NCI-H1105 (cell line): ENCODE measurements at regions not wholly inside any gene's neighbourhood (a gene's known extent, or its start where the extent isn't known, plus 50 kb on each side); places are given as distances from the start of the nearest gene placed in this dataset.

Experiments
- DNase-seq: peaks from one replicate; lab custom pipeline; 2025; lab: John Stamatoyannopoulos, UW

DNA sequence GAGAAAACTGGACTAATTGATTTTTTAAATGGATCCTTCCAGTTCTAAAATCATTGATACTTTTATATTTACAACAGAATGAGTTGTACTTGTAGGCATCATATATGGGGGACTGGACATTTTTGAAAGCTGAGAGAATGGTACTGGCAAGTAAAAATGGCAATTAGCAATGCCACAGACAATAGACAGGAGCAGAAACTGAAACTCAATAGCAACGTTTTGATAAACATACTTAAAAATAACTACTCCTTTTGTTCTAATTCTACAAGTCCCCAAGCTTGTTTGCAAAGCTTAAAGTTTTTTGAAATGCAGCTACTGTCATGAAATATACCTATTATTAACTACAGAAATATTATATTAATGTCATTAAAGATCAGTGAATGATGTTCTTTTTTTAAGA, 52.8 kb upstream of the FBXL7 start:
- DNase-seq, result no peak

GRCh38 chr5:15446552-15446951, 53.4 kb upstream of the FBXL7 start:
- DNase-seq, result no peak

- no peak for DNase-seq
Measured at GRCh38 chr5:15442193-15442570, 57.8 kb upstream of the FBXL7 start.

GRCh38 chr5:15441433-15442192, 58.4 kb upstream of the FBXL7 start:
- DNase-seq, result no peak

GRCh38 chr5:15440434-15440833, 59.5 kb upstream of the FBXL7 start:
- no peak for DNase-seq

GRCh38 chr5:15439801-15440200, 60.2 kb upstream of the FBXL7 start:
- no peak for DNase-seq

DNA sequence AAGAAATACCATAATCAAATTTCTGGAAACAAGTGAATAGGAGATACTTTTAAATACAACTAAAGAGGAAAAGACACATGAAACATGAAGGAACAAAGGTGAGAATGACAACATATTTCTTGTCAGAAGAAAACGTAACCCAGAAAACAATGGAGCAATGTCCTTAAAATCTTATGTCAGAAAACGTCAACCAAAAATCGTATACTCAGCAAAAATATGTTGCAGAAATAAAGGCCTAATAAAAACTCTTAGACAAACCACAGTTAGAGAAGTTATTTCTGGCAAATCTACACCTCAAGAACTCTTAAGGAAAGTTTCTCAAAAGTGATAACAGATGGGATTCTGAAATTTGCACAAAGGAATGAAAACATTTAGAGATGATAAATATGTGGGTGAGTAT, 66.3 kb upstream of the FBXL7 start:
- no peak for DNase-seq

DNA sequence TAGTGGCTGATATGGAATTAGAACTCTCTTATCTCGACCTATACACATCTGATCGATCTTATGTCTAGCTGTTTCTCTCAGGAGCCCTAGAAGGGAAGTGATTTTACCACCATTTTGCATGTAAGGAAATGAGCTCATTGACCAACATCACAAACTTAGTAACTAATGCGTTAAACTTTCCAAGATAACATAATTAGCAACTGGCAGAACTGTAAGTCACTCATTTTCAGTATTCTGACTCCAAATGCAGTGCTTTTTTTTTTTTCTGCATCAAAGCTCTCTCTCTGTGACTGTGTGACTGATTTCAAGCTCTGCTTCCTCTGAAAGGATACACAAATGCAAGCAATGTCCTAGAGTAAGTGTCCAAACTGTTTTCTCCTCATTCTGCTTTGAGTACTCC, 68.1 kb upstream of the FBXL7 start:
- no peak for DNase-seq

DNA sequence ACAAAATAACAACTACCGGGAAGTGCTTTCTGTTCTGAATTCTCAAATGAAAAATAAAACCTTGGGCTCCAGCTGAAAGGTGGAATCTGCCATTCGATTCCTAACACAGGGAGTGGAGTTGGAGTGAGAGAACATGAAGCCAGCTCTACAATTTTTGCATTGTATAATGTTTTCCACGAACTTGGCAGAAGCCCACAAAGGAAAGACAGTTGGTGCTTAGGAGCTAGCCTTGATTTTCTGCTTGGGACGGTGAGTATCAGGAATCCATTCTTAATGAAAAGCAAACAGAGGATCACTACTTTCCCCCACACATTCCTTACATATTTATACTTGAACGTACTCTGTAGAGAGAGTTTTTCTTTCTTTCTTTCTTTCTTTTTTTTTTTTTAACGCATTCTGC, 74.2 kb upstream of the FBXL7 start:
- no peak for DNase-seq

DNA sequence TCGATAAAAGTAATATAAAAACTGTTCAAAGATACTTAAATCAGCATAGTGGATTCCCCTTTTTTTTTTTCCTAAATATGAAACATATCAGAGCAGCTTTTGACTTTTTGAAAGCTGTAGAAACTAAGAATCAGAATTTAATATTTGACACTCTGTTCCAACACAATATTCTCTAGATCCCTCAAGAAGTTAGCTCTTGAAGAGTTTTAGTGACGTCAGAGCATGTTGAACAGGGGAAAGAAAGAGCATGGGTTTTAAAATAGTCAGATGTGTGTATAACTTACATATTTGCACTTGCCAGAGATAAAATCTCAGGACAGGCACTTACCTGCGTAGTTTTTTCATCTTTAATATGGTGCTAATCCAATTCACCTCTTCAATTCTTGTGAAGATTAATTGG, 75.2 kb upstream of the FBXL7 start:
- DNase-seq, result no peak

DNA sequence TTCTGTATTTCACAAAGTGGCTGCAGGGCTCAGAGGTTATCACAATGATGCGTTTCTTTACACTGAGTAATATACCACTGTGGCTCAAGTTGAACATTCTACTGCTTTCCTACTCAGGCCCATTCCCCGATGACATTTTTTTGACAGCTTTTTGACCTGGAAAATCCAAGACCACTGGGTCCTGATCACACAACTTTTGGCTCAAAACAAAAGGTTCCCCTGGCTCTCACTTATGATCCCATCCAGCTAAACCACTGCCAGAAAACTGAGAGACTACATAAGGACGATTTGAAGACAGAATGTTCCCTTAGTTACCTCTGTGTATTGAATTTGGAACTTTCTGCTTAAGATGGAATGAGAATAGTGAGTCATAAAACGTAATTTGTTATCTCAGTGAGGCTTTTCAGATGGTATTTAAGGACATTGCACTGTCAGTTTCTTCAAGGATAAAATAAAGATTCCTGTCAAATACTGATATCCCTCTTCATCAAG, 78.0 kb upstream of the FBXL7 start:
- DNase-seq, result no peak

- no peak for DNase-seq
Measured at GRCh38 chr5:15421381-15421780, 78.6 kb upstream of the FBXL7 start.

GRCh38 chr5:15420201-15420600, 79.8 kb upstream of the FBXL7 start:
- DNase-seq, result no peak

GRCh38 chr5:15417156-15417555, 82.8 kb upstream of the FBXL7 start:
- no peak for DNase-seq

GRCh38 chr5:15406478-15406877, 93.5 kb upstream of the FBXL7 start:
- DNase-seq, result no peak

GRCh38 chr5:15393146-15393545, 106.8 kb upstream of the FBXL7 start:
- no peak for DNase-seq

- DNase-seq, result no peak
Measured at GRCh38 chr5:15391704-15392397, 108.1 kb upstream of the FBXL7 start.

GRCh38 chr5:15388866-15389265, 111.1 kb upstream of the FBXL7 start:
- no peak for DNase-seq

GRCh38 chr5:15387931-15388524, 112.0 kb upstream of the FBXL7 start:
- no peak for DNase-seq

GRCh38 chr5:15386122-15386521, 113.9 kb upstream of the FBXL7 start:
- DNase-seq, result no peak

DNA sequence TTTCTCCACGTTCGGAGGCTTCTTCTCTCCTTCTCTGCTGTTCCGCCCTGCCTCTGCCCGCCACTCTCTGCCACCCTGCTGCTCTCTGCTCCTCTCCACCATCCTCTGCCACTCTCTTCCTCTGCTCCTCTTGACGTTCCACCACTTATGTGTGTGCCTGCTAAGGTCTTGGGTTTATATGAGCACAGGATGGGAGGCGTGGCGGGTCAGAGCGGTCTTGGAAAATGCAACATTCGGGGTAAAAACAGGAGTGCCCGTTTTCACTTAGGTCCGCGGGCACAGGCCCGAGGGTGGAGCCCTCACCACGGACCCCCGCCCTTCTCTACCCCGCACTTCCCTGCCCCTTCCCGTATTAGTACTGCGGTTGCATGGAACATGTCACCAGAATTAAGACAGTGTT, 114.4 kb upstream of the FBXL7 start:
- no peak for DNase-seq

DNA sequence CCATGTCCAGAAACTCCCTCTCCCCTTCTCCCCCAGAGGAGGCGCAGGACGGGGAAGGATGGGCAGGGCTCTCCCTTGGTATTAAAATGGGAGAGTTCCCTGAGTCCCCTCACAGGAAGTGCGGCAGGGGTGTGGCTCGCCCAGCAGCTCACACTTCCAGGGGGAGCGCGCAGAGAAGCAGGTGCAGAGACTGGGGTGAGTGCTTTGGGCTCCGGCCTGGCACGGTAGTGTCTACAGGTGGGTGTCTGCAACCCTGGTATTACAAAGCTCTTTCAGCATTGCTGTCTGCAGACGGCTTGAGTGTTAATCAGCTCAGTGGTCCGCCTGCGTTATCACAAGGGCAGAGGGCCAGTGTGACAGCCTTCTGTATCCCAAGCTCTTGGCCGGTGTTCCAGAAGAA, 114.9 kb upstream of the FBXL7 start:
- DNase-seq, result no peak

DNA sequence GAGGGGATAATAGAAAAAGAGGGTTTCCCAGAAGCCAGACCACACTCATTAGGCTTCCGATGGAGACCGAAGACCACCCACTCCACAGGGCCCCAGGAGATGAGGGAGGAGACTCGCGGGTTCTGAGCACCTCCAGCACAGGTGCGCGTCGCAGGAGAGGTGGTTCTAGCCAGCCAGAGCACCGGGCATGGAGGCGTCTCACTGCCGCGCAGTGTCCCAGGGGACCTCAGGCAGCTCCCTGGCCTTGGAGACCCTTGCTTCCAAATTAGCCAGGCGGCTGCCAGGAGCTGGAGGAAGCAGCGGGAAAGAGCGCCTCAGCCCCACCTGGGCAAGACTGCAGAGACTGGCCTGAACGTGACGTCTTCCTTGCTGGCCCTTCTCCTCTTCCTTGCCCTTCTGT, 115.4 kb upstream of the FBXL7 start:
- DNase-seq, result no peak
